Stimulated activated CD8-positive, alpha-beta memory T cell treated with anti-CD3 and anti-CD28 coated beads, Interleukin-15, amount 100 ng/mL, for 4 hours (primary cell): ENCODE measurements at regions not wholly inside any gene's neighbourhood (a gene's known extent, or its start where the extent isn't known, plus 50 kb on each side); places are given as distances from the start of the nearest gene placed in this dataset.

Source experiments
- DNase-seq, 2 donors: peaks; one replicate each; pipeline ENCODE4 v3.0.0-alpha.2; 2020; ENCODE audit warnings: low read depth in 2 of 2

DNA sequence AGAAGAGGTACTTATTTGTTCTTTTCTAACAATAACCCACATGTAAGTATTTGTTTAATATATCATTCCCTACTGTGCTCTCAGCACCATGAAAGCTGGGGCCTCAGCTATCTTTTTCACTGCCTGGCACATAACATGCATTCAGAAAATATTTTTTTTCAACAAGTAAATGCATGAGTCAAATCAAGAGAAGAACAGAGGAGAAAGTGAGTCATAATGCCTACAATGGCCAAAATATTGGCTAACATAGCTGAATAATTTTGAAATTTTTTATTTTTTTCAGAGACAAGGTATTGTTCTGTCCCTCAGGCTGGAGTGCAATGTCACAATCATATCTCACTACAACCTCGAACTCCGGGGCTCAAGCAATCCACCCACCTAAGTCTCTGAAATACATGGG lies 252.2 kb upstream of the ADAMTS5 start:
- no peak for DNase-seq

DNA sequence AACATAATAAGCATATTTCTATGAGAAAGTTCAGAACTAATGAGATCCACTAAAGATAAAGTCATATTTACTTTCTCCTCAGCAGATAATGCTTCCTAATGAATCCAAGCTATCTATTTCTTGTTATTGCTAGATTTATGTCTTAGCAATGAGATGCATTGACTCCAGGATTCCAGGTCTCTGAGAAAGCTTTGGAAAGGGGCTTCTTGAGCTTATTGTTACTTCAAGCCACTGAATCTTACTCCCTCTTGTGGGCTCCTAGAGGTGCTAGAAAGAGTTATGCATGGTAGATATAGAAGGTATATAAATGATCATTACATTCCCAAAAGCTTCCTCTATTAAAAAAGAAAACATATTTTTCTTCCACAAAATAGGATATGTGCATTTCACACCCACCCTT lies 246.4 kb upstream of the ADAMTS5 start:
- no peak for DNase-seq

DNA sequence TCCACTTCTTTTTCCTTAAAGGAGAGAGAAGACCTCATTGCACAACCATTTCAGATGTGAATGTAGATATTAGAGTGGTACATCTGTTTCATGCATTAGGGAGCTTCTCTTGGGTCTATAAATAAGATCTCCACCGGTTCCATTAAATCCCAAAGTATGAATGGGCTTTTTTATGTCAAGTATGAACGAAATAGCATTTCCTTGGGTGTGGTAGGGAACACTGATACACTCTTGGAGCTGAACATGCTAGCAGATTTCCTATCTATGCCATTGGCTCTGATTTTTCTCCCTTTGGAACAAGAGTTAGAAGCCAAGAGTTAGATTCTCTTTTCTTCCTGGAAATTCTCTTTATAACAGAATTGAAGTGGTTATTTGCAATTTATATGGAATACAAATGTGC lies 245.6 kb upstream of the ADAMTS5 start:
- DNase-seq, result no peak

DNA sequence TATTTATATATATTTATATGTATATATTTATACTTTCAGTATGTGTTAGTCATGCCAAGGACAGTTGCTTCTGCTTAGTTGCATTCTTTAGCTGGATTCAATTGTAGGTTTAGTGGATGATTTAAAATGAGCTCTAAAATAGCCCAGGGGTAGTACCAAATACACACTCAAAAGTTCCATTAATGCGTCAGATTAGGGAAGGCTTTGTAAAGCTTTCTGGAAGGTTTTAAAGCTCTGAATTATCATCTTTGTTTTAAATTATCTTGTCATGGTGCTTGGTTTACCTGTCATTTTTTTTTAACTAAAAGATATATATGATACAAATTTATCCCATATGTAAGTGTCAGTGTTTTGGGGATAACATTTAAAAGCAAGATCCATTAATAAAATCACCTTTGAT lies 242.7 kb upstream of the ADAMTS5 start:
- no peak for DNase-seq

DNA sequence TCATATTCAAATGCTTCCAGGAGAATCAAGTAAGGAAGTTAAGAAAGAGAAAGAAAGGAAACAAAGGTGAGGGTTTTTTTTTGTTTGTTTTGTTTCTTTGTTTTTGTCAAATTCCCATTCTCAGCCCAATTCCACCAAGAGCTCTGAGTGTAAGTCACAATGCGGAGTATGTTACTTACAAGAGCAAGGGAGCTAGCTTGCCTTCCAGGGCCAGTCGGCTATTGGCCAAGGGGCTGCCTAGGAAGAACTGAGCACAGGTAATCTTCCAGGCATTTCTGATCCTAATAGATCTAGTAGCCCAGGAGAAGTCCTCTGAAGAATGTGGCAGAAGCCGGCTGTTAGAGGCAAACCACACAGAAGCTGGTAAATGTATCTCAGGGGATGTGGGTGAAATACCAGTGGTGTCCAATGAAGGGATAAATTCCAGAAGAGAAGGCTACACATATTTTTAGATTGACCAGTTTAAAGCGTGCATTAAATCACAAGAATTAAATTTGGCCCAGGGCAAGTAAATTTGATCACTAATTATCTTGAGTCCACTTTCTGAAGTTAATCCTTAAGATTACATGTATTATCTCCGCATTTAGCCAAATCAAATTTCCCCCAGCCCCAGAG lies 239.6 kb upstream of the ADAMTS5 start:
- DNase-seq, result no peak

DNA sequence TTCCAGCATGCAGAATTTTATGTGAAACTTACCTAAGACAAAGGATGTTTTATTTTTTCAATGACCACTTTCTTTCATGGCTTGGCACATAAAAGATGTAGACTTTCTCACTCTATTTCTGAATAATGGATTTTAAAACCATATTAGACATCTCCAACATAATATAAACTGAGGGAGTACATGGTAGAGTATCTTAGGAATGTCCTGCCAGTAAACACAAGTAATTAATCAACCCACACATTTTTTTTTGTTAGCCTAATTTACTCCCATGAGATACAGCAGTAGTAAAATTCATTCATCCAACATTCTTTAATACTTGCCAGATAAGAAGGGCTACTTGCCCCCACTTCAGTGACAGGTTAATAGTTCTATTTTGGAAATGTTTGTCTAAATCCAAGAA lies 235.4 kb upstream of the ADAMTS5 start:
- DNase-seq, result no peak

DNA sequence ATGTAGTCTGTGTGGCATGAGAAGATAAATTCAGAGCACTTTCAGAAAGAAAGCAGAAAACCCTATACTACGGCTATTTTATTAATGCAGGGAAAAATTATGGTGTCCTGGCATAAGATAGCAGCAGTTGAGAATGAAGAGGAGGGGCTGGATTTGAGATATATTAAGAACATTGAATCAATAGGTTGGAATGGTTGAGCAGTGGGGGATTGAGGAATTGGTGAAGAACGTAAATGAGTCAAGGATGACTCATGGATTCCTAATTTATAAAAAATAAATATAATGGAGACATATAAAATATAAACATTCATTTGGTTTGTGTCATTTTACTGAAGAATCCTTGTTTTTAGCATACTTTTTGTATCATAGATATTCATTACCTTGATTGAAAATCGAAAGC lies 234.3 kb upstream of the ADAMTS5 start:
- no peak for DNase-seq

DNA sequence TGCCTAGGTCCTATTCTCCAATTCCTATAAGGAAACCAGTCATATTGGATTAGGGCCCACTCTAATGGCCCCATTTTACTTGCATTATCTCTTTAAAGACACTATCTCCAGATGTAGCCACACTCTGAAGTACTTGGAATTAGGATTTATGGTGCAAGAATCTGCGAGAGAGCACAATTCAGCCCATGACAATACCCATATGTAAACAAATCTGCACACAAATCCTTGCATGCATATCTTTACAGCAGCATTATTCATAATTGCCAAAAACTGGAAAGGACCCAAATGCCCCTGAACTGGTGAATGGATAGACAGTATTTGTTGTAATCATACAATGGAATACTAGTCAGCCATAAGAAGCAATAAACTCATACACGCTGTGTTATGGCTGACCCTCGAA lies 229.8 kb upstream of the ADAMTS5 start:
- no peak for DNase-seq

DNA sequence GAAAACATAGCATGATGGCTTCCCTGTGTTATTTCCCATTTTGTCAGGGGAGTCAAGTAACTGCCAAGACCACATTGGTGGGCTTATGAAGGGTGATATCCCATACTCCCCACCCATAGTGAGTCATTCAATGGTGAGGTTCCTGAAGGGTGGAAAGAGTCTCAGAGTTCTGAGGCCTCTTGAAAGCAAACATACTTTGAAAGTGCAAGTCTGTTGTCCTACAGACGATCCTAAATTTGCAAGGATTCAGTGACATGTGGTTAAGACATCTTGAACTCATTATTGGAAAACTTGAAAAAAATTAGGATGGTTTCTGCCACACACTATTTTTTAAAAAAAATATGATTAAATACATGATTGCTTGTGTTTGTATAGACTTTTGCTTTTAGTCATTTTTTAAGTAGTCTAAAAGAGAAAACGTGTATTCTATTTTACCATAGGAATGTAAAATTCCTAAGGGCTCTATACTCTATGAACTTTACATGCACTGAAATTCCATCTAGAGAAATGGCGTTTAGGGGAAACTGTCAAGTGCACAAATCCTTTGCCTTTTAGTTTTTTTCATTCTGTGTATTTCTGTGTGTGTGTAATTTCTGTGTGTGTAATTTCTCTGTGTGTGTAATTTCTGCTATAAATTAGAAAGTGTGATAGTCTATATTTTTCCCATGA lies 225.5 kb upstream of the ADAMTS5 start:
- DNase-seq, result no peak

DNA sequence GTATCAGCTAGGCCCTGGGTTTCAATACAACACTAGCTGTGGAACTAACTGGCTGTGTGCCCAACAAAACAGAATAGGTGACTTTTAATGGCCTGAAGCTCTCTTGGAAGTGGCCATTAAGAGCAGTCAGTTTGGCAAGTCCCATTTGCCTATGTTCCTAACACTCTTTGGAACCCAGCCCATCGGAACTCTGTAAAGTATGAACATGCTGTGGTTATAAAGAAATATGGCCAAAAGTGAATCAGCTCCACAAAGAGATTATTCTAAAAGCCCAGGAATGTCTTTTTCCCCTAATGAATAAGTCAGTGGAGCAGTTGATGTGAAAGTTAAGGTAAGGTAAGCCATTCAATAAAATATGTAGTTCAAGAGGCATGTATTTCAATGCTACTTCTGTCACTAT lies 223.7 kb upstream of the ADAMTS5 start:
- DNase-seq, result no peak

DNA sequence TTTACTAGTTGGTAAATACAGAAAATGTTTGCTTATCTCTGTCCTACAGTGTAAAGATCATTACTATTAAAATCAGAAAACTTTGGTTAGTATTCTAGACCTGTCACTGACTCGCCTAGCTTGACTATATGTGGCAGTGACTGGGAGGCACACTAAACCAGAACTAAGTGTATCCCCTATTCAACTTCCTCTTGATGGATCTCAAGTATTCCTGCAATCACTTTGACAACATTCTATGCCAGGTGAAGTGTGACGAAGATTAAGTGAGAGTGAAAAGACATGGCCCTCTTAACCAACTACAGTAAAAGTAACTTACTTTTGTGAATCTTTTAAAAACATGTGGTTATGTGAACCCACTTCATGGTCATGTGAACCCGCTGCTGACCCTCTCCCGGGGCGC lies 223.0 kb upstream of the ADAMTS5 start:
- DNase-seq, result no peak

DNA sequence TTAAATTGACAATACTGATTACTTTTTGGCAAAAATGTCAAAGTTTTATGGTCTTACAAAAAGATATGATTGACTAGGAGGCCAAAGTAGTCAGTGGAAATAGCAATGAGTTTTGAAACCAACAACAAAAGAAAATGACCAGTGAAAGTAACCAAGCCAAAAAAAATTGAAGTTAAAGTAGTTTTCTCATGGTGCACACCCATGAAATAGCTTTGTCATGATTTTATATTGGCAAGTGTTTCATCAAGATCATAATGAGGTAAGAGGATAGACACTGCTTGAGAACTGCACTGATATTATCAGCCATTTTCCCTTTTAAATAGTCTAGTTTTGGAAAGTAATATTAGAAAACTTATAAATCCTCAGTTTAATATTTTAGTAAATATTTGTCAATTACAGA lies 206.2 kb upstream of the ADAMTS5 start:
- DNase-seq, result no peak

DNA sequence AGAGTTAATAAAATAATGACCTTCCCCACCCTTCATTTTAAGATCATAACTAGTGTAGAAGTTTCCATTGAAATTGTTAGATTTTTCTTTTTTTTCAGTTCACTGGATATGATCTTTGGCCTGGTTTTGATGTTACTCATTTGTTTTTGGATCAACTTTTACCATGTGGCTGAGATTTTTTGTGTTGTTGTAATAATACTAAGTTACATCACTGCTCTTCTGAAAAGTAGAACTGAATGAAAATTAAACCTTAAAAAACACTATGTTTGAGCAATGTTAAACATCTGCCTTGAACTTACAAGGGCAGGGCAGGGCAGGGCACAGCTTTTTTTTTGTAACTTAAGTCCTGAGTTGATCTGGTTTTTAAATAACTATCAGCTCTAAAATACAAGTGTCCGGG lies 204.8 kb upstream of the ADAMTS5 start:
- DNase-seq, result no peak

DNA sequence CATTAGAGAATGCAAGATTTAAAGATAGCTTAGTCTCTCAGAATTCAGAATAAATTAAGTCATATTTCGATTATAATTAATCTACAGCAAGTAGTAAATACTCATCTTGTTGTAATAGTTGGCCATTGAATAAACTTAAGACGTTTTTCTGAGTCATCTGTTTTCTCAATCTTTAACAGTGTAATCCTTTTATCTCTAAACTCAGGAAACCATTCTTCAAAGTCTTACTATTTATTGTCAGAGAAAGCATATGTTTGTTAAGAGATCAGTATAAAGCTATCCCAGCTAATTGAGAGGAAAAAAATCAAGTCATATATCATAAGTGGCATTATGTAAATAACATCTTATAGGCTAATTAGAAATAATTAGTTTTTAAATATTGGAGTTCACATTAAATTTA lies 201.2 kb upstream of the ADAMTS5 start:
- no peak for DNase-seq

DNA sequence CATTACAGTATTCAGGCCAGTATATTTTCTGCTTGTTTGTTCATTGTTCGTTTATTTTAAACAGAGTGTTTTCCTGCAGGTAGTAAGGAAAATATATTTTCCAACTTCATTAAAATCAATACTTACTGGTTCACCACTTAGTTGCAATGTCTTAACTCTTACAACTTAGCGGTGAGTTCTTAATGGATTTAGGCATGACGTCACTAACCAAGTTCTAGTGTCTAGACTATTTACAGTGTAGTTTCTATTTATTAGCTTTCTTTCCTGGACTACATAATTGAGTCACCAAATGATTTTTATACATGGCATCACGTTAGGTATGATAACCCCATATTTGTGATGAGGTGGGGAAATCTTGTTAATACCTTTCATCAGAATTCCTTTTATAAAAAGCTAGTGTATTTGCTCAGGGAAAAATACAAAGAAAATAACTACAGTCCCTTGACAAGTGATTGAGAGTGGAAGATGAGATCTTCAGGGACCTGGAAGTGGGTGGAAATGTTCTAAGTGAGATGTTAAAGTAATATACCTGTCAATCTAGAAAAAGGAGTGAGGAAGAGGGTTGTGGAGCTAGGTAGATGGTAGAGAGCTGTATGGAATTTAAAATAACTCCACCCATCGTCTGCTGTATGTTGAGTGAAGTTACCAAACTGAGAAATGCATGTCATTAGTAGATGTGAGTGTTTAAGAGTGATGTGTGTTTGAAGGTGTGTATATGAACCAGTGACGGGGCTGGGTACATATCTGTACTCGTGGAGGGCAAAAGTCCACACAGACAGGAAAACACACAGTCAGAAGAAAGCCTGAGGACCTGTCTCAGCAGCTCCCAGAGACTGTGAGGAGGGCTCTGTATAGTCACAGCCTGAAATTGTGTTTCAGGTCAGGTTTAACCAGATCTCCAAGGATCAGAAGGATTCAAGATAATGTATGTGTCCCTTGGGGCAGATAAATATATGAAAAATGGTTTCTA lies 197.6 kb upstream of the ADAMTS5 start:
- DNase-seq, result no peak

DNA sequence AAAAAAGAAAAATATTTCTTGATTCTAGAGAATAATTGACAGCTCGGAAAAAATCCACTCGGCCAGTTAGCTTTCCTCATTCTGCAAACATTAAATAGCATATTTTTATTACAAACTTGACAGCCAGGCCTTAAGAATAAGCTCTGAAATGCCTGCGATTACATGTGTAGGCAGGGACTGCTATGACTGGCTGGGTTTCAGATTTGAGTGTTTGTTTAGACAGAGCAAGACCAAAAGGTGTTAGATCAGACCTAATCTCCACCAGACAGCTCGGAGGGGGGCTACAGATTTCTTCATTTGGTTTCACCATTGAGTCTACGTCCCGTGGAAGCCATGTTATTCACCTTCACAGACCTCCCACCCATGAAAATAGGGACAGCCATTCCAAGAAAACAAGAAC lies 192.1 kb upstream of the ADAMTS5 start:
- DNase-seq, result no peak

DNA sequence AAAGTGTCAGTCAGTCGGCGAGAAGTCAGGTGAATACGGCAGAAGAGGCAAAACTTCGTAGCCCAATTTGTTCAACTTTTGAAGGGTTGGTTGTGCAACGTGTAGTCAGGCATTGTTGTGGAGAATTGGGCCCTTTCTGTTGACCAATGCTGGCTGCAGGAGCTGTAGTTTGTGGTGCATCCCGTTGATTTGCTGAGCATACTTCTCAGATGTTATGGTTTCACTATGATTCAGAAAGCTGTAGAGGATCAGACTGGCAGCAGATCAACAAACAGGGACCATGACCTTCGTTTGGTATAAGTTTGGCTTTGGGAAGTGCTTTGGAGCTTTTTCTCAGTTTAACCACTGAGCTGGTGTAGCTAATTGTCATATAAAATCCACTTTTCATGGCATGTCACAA lies 190.2 kb upstream of the ADAMTS5 start:
- no peak for DNase-seq

DNA sequence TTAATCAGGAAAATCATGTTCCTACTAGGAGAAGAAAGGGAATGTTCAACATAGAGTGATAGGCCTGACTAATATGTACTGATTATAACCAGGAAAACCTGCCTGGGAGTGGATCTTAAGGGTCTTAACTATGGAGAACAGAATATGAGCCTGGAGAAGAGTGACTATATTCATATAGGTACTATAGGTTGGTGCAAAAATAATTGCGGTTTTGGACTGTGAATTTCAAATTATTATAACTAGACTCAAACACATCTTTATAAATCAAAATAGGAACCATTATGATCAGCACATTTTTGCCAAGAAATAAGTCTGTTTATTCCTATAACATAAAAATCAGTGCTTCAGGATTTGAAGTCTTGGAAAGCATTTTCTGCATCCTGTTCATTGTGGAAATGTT lies 189.8 kb upstream of the ADAMTS5 start:
- no peak for DNase-seq

DNA sequence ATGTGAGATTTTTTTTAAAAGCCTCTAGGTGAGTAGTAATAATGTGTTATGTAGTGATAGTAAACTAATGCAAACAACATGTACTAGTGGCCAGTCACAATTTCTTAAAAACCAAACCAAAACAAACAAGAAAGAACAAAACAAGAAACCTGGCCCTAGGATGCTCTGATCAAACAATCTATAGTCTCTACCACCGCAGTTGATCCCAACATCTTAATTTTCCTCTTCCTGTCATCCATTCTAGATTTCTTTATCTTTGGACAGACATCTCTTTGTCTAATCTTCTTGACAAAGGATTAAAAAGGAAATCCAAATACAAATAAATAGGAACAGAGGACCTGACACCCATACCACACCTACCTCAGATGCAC lies 188.2 kb upstream of the ADAMTS5 start:
- DNase-seq, result no peak

DNA sequence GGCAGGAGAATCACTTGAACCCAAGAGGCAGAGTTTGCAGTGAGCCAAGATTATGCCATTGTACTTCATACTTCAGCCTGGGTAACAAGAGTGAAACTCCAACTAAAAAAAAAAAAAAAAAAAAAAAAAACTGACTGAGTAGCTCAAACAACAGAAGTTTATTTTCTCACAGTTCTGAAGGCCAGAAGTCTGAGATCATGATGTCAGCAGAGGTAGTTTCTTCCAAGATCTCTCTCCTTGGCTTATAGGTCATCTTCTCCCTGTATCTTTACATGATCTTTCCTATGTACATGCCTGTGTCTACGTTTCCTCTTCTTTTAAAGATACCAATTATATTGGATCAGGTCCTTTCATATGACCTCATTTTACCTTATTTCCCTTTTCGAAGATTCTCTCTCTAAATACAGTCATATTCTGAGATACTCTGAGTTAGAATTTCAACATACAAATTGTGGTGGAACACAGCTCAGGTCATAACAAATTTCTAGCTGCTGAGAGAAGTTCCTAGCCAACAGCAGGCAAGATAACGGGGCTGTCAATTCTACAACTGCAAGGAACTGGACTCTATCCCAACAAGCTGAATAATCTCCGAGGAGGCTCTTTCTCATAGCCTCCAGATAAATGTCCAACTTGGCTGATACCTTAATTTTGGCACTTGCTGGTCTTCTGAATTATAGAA lies 187.7 kb upstream of the ADAMTS5 start:
- no peak for DNase-seq

DNA sequence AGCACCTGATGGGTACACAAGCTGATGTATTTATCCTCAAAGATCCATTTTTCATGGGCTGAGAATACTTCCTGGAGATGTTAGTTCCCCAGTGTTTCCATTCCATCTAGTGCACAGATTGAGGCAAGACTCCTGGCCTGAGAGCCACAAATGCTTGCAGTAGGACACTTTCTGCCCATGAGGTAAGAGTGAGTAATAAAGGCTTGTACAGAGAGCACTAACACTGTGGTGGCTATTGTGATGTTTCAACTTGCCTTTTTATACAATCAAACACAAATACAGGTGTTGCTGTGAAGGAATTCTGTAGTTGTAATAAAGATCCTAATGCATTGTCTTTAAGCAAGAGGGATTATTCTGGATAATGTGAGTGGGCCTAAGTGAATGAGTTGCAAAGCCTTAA lies 186.1 kb upstream of the ADAMTS5 start:
- no peak for DNase-seq

DNA sequence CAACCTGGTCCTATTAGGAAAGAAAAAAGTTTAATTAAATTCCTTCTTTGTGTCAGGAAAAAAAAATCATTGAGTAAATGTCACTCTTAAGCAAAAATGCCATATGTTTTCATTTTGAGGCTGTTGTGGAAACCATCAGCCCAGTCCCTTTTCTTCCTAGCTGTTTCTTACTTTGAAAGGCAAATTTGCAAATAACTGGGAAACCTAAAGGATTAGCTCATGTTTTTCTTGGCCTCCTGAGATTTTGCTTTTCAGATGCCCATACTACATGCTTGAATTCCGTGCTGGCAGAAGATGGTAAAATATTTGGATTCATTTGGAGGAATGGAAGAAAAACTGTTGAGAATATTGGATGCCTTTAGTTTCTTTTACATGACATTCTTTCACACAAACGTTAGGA lies 182.1 kb upstream of the ADAMTS5 start:
- no peak for DNase-seq
